HG03097 (cell line): ENCODE measurements at regions not wholly inside any gene's neighbourhood (a gene's known extent, or its start where the extent isn't known, plus 50 kb on each side); places are given as distances from the start of the nearest gene placed in this dataset.
"Not testable (repeated sequence)": the region's sequence is repeated elsewhere in the genome, so short reads cannot be mapped to it uniquely, and the experiment has no call there.

Experiments used
- ATAC-seq: cut with Tn5 transposase; IDR thresholded peaks from one replicate; pipeline ENCODE4 v1.9.1; 2021; ENCODE audit not compliant: unreplicated experiment, low FRiP score

- ATAC-seq = no peak
Measured at GRCh38 chr10:114872519-114873087, 51.0 kb downstream of the FHIP2A start.

GRCh38 chr10:114874827-114875411 lies 53.3 kb downstream of the FHIP2A start:
- peak; percentile 52 for ATAC-seq

- ATAC-seq = not testable (repeated sequence)
Measured at GRCh38 chr10:114875590-114876081, 54.1 kb downstream of the FHIP2A start.

GRCh38 chr10:114876169-114876568 lies 54.6 kb downstream of the FHIP2A start:
- ATAC-seq = no peak

- ATAC-seq = no peak
Measured at GRCh38 chr10:114876602-114877300, 55.2 kb downstream of the FHIP2A start.

- no peak for ATAC-seq
Measured at GRCh38 chr10:114877301-114877644, 55.7 kb downstream of the FHIP2A start.

- ATAC-seq = no peak
Measured at GRCh38 chr10:114879093-114879492, 57.5 kb downstream of the FHIP2A start.

- ATAC-seq = peak; percentile 68
Measured at GRCh38 chr10:114879541-114880158, 58.1 kb downstream of the FHIP2A start.

- no peak for ATAC-seq
Measured at GRCh38 chr10:114881417-114881816, 56.6 kb upstream of the TRUB1 start.

- ATAC-seq = no peak
Measured at GRCh38 chr10:114881901-114882300, 56.1 kb upstream of the TRUB1 start.

GRCh38 chr10:114885443-114885842 lies 52.6 kb upstream of the TRUB1 start:
- no peak for ATAC-seq
